Neural cell (in vitro differentiated cells): ENCODE measurements at regions not wholly inside any gene's neighbourhood (a gene's known extent, or its start where the extent isn't known, plus 50 kb on each side); places are given as distances from the start of the nearest gene placed in this dataset.

Experiments
- CTCF ChIP-seq: fragments of 450-650 bp; IDR thresholded peaks from 2 replicates; pipeline ENCODE4 v1.5.1; 2014; ENCODE audit warnings: antibody characterized with exemption, mild to moderate bottlenecking, moderate library complexity; ENCODE audit not compliant: poor library complexity, severe bottlenecking
- MXI1 ChIP-seq: fragments of 450-650 bp; conservative IDR thresholded peaks from 2 replicates; pipeline ENCODE4 v1.6.1; 2014; ENCODE audit warnings: antibody characterized with exemption, mild to moderate bottlenecking; ENCODE audit not compliant: poor library complexity, severe bottlenecking
- POLR2AphosphoS5 ChIP-seq: IDR thresholded peaks from 2 replicates; pipeline ENCODE4 v1.6.1; 2012
- RAD21 ChIP-seq: fragments of 450-650 bp; conservative IDR thresholded peaks from 2 replicates; pipeline ENCODE4 v1.6.1; 2014; ENCODE audit warnings: antibody characterized with exemption, mild to moderate bottlenecking, moderate library complexity

GRCh38 chr1:36553591-36554322 lies 71.0 kb upstream of the CSF3R start:
- peak; percentile 93 for TF ChIP-seq RAD21
- TF ChIP-seq CTCF: peak; percentile 92
- no peak for TF ChIP-seq POLR2AphosphoS5
- no peak for TF ChIP-seq MXI1
